ENCODE measurements at regions not wholly inside any gene's neighbourhood (a gene's known extent, or its start where the extent isn't known, plus 50 kb on each side); places are given as distances from the start of the nearest gene placed in this dataset.

- no peak for TF ChIP-seq POLR2A (IDR thresholded peaks at IDR 0.05)
- no peak for TF ChIP-seq CTCF (IDR thresholded peaks at IDR 0.05)
Observed at GRCh38 chr2:66803726-66804125, 368.8 kb downstream of the MEIS1 start.
